ENCODE measurements at regions not wholly inside any gene's neighbourhood (a gene's known extent, or its start where the extent isn't known, plus 50 kb on each side); places are given as distances from the start of the nearest gene placed in this dataset.

GRCh38 chr10:52668024-52668423, 104.6 kb downstream of the MBL2 start:
- Mint-ChIP-seq H3K9me3 (peaks cover 22% of the 10 kb centered on the region), H3K27ac (no peak overlapping the region), H3K4me3 (no peak overlapping the region), H3K36me3 (ENCODE audit: low read depth) (peaks cover 16% of the 10 kb centered on the region), H3K27me3 (ENCODE audit: low read depth, poor library complexity) (peaks cover 2% of the 10 kb centered on the region), H3K4me1 (no peaks in the 10 kb centered on the region)
- DNase-seq: no peak
- no peak for TF ChIP-seq CTCF (IDR thresholded peaks at IDR 0.05)

GRCh38 chr10:52672880-52673279, 99.7 kb downstream of the MBL2 start:
- TF ChIP-seq CTCF (IDR thresholded peaks at IDR 0.05): no peak
- DNase-seq: no peak
- Mint-ChIP-seq H3K36me3 (ENCODE audit: low read depth) (no peaks in the 10 kb centered on the region), H3K4me3 (no peak overlapping the region), H3K27ac (no peak overlapping the region), H3K9me3 (no peaks in the 10 kb centered on the region), H3K27me3 (ENCODE audit: low read depth, poor library complexity) (peaks cover 2% of the 10 kb centered on the region), H3K4me1 (no peaks in the 10 kb centered on the region)

- Mint-ChIP-seq H3K36me3 (ENCODE audit: low read depth) (no peaks in the 10 kb centered on the region), H3K9me3 (no peaks in the 10 kb centered on the region), H3K4me1 (no peaks in the 10 kb centered on the region), H3K27ac (no peak overlapping the region), H3K4me3 (no peak overlapping the region), H3K27me3 (ENCODE audit: low read depth, poor library complexity) (peaks cover 2% of the 10 kb centered on the region)
- DNase-seq: no peak
- no peak for TF ChIP-seq CTCF (IDR thresholded peaks at IDR 0.05)
Observed at GRCh38 chr10:52673468-52673867, 99.1 kb downstream of the MBL2 start.

- no peak for TF ChIP-seq CTCF (IDR thresholded peaks at IDR 0.05)
- no peaks in the 10 kb centered on the region for H3K36me3 Mint-ChIP-seq (ENCODE audit: low read depth)
- H3K4me3 Mint-ChIP-seq: no peak overlapping the region
- no peaks in the 10 kb centered on the region for H3K4me1 Mint-ChIP-seq
- H3K9me3 Mint-ChIP-seq: no peaks in the 10 kb centered on the region
- no peak overlapping the region for H3K27ac Mint-ChIP-seq
- peaks cover 2% of the 10 kb centered on the region for H3K27me3 Mint-ChIP-seq (ENCODE audit: low read depth, poor library complexity)
- DNase-seq: no peak
Observed at GRCh38 chr10:52674474-52674873, 98.1 kb downstream of the MBL2 start.

GRCh38 chr10:52677086-52677485, 95.5 kb downstream of the MBL2 start:
- Mint-ChIP-seq H3K27me3 (ENCODE audit: low read depth, poor library complexity) (no peaks in the 10 kb centered on the region), H3K27ac (no peak overlapping the region), H3K36me3 (ENCODE audit: low read depth) (no peaks in the 10 kb centered on the region), H3K9me3 (no peaks in the 10 kb centered on the region), H3K4me3 (no peak overlapping the region), H3K4me1 (peaks cover 4% of the 10 kb centered on the region)
- TF ChIP-seq CTCF (IDR thresholded peaks at IDR 0.05): no peak
- DNase-seq: no peak

GRCh38 chr10:52678611-52679010, 94.0 kb downstream of the MBL2 start:
- Mint-ChIP-seq H3K9me3 (no peaks in the 10 kb centered on the region), H3K27ac (no peak overlapping the region), H3K36me3 (ENCODE audit: low read depth) (no peaks in the 10 kb centered on the region), H3K4me3 (no peak overlapping the region), H3K27me3 (ENCODE audit: low read depth, poor library complexity) (no peaks in the 10 kb centered on the region), H3K4me1 (peaks cover 4% of the 10 kb centered on the region)
- no peak for DNase-seq
- TF ChIP-seq CTCF (IDR thresholded peaks at IDR 0.05): no peak

Data from nephron progenitor cell (in vitro differentiated cells).